HL-60/S4 (cell line): ENCODE measurements at regions not wholly inside any gene's neighbourhood (a gene's known extent, or its start where the extent isn't known, plus 50 kb on each side); places are given as distances from the start of the nearest gene placed in this dataset.
"Not testable (repeated sequence)": the region's sequence is repeated elsewhere in the genome, so short reads cannot be mapped to it uniquely, and the experiment has no call there.

ENCODE experiments used
- in situ Hi-C: fragments of 300-500 bp; cut with MboI; formaldehyde crosslinking; loops from 2 replicates; pipeline ENCODE4 v1.14.3; 2022; ENCODE audit warnings: low sequenced_read_pairs

DNA sequence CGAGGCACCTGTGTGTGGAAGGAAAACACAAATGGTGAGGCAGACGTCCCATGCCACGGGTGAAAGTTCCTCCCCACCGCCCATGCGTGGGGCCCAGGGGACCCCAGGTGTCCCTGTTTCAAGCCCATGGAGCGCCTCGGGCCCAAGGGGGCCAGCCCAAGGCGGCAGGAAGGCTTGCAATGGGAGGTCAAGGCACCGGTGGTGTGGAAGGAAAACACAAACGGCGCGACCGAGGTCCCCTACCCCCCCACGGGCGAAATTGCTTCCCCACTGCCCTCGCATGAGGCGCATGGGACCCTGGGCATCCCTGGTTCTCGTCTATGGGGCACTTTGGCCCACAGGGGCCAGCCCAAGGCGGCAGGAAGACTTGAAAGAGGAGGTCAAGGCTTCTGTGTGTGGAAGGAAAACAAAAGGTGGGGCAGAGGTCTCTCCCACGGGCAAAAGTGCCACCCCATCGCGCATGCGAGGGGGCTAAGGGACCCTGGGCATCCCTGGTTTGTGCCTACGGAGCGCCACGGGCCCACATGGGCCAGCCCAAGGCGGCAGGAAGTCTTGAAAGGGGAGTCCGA is 379.4 kb downstream of the ALG10 start:
- in situ Hi-C loops, result no loop called here

DNA sequence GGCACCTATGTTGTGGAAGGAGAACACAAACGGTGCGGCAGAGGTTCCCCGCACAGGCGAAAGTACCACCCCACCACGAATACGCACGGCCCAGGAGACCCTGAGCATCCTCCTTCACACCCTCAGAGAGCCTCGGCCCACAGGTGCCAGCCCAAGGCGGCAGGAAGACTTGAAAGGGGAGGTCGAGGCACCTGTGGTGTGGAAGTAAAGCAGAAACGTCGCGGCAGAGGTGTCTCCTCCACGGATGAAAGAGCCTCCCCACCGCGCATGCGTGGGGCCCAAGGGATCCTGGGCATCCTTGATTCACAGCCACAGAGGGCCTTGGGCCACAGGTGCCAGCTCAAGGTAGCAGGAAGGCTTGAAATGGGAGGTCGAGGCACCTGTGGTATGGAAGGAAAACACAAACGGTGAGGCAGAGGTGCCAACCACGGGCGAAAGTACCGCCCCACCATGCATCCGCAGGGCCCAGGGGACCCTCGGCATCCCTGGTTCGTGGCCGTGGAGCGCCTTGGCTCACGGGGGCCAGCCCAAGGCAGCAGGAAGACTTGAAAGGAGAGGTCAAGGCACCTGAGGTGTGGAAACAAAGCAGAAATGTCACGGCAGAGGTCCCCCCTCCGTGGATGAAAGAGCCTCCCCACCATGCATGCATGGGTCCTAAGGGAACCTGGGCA is 380.1 kb downstream of the ALG10 start:
- in situ Hi-C loops, result no loop called here

DNA sequence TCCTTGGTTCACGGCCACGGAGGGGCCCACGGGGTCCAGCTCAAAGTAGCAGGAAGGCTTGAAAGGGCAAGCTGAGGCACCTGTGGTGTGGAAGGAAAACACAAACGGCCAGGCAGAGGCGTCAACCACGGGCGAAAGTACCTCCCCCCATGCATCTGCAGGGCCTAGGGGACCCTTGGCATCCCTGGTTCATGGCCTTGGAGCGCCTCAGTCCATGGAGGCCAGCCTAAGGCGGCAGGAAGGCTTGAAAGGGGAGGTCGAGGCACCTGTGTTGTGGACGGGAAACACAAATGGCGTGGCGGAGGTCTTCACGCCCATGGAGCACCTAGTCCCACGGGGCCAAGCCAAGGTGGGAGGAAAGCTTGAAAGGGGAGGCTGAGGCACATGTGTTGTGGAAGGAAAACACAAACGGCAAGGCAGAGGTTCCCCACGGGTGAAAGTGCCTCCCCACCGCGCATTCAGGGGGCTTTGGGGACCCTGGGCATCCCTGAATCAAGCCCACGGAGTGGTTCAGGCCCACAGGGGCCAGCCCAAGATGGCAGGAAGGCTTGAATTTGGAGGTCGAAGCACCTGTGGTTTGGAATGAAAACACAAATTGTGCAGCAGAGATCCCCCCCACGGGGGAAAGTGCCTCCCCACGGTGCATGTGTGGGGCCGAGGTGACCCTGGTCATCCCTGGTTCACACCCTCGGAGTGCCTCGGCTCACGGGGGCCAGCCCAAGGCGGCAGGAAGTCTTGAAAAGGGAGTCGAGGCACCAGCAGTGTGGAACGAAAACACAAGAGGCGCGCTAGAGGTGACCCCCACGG is 380.8 kb downstream of the ALG10 start:
- in situ Hi-C loops, result no loop called here

DNA sequence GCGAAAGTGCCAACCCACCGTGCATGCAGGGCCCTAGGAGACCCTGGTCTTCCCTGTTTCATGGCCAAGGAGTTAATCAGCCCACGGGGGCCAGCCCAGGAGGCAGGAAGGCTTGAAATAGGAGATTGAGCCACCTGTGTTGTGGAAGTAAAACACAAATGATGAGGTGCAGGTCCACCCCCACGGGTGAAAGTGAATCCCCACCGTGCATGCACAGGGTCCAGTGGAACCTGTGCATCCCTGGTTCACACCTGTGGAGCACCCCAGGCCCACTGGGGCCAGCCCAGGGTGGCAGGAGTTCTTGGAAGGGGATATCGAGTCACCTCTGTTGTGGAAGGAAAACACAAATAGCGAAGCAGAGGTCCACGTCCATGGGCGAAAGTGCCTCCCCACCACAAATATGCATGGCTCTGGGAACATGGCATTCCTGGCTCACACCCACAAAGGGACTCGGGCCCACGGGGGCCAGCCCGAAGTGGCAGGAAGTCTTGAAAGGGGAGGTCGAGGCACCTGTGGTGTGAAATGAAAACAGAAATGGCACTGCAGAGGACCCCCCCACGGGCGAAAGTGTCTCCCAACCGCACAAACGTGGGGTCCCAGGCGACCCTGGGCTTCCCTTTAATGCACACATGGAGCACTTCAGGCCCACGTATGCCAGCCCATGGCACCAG is 381.5 kb downstream of the ALG10 start:
- in situ Hi-C loops, result no loop called here

DNA sequence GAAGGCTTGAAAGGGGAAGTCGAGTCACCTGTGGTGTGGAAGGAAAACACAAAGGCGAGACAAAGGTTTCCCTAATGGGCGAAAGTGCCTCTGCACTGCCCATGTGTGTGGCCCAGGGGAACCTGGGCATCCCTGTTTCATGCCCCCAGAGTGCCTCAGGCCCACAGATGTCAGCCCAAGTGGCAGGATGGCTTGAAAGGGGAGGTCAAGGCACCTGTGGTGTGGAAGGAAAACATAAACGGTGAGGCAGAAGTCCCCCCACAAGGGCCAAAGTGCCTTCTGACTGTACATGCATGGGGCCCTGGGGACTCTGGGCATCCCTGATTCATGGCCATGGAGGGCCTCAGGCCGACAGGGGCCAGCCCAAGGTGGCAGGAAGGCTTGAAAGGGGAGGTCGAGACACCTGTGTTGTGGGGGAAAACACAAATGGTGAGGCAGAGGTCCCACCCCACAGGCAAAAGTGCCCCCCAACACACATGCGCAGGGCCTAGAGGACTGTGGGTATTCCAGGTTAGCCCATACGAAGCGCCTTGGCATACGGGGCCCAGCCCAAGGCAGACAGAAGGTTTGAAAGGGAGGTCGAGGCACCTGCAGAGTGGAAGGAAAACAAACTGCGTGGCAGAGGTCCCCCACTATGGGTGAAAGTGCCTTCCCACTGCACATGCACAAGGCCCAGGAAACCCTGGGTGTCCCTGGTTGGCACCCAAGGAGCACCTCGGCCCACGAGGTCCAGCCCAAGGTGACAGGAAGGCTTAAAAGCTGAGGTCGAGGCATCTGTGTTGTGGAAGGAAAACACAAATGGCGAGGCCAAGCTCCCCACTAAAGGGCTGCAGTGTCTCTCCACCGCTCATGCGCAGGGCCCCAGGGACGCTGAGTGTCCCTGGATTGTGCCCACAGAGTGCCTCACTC is 382.3 kb downstream of the ALG10 start:
- in situ Hi-C loops, result no loop called here

DNA sequence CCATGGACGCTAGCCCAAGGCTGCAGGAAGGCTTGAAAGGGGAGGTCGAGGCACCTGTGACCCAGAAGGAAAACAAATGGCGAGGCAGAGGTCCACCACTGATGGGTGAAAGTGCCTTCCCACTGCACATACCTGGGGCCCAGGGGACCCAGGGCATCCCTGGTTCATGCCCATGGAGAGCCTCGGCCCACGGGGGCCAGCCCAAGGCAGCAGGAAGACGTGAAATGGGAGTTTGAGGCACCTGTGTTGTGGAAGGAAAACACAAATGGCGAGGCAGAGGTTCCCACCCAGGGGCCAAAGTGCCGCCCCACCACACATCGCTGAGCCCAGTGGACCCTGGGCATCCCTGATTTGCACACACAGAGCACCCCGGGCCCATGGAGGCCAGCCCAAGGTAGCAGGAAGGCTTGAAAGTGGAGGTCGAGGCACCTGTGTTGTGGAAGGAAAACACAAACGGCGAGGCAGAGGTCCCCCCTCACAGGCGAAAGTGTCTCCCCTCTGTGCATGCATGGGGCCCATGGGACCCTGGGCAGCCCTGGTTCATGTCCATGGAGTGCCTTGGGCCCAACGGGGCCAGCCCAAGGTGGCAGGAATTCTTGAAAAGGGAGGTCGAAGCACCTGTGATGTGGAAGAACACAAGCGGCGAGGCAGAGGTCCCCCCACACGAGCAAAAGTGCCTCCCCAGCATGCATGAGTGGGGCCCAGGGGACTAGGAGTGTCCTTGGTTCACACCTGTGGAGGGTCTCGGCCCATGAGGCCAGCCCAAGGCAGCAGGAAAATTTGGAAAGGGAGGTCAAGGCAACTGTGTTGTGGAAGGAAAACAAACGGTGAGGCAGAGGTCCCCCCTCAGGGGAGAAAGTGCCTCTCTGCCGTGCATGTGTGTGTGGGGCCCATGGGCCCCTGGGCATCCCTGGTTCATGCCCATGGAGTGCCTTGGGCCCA is 383.3 kb downstream of the ALG10 start:
- in situ Hi-C loops, result no loop called here

DNA sequence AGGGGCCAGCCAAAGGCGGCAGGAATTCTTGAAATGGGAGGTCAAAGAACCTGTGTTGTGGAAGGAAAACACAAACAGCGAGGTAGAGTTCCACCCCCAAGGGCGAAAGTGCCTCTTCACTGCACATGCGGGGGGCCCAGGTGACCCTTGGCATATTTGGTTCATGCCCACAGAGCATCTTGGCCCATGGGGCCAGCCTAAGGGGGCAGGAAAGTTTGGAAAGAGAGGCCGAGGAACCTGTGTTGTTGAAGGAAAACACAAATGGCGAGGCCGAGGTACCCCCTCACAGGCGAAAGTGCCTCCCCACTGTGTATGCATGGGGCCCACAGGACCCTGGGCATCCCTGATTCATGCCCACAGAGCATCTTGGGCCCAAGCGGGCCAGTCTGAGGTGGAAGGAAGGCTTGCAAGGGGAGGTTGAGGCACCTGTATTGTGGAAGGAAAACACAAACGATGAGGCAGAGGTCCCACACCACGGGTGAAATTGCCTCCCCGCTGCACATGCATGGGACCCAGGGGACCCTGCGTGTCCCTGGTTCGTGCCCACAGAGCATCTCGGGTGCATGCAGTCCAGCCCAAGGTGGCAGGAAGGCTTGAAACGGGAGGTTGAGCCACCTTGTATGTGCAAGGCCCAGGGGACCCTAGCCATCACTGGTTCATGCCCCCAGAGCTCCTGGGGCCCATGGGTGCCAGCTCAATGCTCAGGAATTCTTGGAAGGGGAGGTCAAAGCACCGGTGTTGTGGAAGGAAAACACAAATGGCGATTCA is 384.1 kb downstream of the ALG10 start:
- in situ Hi-C loops, result no loop called here

DNA sequence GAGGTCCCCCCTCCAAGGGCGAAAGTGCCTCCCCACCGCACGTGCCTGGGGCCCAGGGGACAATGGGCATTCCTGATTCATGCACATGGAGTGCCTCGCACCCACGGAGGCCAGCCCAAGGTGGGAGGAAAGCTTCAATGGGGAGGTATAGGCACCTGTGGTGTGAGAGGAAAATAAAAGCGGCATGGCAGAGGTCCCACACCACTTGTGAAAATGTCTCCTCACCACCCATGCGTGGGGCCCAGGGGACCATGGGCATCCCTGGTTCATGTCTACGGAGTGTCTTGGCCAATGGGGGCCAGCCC is 384.7 kb downstream of the ALG10 start:
- in situ Hi-C loops, result no loop called here

DNA sequence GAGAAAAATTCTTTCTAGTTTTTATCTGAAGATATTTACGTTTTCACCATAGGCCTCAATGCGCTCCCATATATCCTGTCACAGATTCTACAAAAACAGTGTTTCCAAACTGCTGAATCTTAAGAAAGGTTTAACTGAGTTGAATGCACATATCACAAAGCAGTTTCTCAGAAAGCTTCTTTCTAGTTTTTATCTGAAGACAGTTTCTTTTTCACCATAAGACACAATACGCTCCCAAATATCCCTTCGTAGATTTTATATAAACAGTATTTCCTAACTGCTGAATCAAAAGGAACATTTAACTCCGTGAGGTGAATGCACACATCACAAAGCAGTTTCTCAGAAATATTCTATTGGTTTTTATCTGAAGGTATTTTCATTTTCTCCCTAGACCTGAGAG is 385.5 kb downstream of the ALG10 start:
- in situ Hi-C loops, result no loop called here

DNA sequence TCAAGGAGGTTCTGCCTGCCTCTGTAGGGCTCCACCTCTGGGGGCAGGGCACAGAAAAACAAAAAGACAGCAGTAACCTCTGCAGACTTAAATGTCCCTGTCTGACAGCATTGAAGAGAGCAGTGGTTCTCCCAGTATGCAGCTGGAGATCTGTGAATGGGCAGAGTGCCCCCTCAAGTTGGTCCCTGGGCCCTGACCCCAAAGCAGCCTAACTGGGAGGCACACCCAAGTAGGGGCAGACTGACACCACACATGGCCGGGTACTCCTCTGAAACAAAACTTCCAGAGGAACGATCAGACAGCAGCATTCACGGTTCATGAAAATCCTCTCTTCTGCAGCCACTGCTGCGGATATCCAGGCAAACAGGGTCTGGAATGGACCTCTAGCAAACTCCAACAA is 409.2 kb downstream of the ALG10 start:
- in situ Hi-C loops, result not testable (repeated sequence)
